Astrocyte of the spinal cord (primary cell): ENCODE measurements at regions not wholly inside any gene's neighbourhood (a gene's known extent, or its start where the extent isn't known, plus 50 kb on each side); places are given as distances from the start of the nearest gene placed in this dataset.

Experiments used
- DNase-seq: peaks from one replicate; pipeline ENCODE4 v3.0.0; 2011; ENCODE audit warnings: low read depth, low spot score
- H3K4me3 ChIP-seq: 2 replicates; pipeline ENCODE4 v1.5.1; 2011; ENCODE audit warnings: low read depth, mild to moderate bottlenecking, low read length, moderate library complexity
- in situ Hi-C: cut with HindIII; loops from 2 replicates; pipeline ENCODE4 v1.10.0; 2017; ENCODE audit warnings: low sequenced_read_pairs
- TF ChIP-seq, protein P1 (sequence below): IDR thresholded peaks from 2 replicates; pipeline ENCODE4 v1.5.1; 2012; ENCODE audit warnings: low read depth, mild to moderate bottlenecking, low read length, inconsistent platforms

DNA sequence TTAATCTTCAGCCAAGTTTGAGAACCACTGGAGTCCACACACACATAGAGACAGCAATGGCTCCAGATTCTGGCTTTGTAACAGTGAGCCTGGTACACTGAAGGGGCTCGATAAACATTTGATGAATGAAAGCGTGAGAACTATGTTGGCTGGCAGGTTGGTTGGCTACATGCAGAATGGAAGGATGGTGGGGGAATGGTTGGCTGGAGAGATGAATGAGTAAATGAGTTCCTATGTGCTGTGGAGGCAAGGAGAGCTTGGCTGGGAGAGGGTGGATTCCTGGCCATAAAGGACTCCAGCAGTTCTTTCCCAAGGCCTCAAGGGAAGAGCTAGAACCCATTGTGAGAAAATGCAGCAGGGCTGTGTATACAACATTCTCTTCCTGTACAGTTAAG lies 168.0 kb upstream of the NECTIN1 start:
- no peak overlapping the region for H3K4me3 ChIP-seq
- DNase-seq, result no peak
- in situ Hi-C loops, result no loop called here
- TF ChIP-seq, protein P1, sequence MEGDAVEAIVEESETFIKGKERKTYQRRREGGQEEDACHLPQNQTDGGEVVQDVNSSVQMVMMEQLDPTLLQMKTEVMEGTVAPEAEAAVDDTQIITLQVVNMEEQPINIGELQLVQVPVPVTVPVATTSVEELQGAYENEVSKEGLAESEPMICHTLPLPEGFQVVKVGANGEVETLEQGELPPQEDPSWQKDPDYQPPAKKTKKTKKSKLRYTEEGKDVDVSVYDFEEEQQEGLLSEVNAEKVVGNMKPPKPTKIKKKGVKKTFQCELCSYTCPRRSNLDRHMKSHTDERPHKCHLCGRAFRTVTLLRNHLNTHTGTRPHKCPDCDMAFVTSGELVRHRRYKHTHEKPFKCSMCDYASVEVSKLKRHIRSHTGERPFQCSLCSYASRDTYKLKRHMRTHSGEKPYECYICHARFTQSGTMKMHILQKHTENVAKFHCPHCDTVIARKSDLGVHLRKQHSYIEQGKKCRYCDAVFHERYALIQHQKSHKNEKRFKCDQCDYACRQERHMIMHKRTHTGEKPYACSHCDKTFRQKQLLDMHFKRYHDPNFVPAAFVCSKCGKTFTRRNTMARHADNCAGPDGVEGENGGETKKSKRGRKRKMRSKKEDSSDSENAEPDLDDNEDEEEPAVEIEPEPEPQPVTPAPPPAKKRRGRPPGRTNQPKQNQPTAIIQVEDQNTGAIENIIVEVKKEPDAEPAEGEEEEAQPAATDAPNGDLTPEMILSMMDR, result no peak

DNA sequence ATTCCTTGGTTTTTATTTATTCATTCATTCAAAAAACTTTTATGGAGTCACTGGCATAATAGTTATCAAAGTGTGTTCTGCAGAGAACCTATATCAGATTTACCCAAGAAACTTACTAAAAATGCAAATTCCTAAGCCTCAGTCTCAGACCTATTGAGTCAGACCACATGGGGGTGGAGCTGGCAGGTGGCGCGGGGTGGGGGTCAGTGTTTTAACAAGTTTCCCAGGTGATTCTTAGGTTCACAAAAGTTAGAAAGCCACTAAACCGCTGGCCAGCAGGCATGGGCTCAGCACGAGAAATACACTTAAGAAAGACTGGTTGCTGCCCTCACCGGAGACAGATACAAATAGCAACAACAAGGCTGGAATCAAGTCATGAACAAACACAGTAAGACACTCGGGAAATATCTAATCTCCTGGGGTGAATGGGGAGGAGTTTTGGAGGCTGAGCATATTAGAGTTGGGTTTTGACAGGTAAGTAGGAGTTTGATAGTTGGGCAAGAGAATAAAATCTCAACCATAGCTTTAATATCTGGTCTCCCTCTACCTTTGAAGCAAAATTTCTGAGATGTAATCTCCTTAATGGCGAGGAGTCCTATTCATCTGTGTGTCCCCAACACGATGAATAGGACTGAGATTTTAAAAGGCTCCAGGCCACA lies 167.5 kb upstream of the NECTIN1 start:
- TF ChIP-seq, protein P1, result no peak
- in situ Hi-C loops, result no loop called here
- no peak for DNase-seq

DNA sequence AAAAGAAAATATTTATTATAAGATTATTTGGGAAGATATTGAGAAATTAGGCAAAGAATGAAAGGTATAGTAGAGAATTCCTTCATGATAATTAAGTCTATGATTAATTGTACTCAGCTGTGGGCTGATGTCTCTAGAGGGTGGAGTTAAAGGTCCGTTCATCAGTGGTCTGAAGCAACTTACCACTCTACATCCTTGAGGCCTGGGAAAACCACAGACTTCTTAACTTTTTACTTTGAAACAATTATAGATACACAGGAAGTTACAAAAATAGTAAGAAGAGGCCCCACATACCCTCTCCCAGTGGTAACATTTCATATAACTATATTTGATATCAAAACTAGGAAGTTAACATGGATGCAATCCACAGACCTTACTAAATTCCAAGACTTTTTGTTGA lies 167.0 kb upstream of the NECTIN1 start:
- in situ Hi-C loops, result no loop called here
- H3K4me3 ChIP-seq, result no peak overlapping the region
- TF ChIP-seq, protein P1, result no peak
- DNase-seq, result no peak

More for the DNA sequence above, 167.5 kb upstream of the NECTIN1 start:
- H3K4me3 ChIP-seq, result no peak overlapping the region

DNA sequence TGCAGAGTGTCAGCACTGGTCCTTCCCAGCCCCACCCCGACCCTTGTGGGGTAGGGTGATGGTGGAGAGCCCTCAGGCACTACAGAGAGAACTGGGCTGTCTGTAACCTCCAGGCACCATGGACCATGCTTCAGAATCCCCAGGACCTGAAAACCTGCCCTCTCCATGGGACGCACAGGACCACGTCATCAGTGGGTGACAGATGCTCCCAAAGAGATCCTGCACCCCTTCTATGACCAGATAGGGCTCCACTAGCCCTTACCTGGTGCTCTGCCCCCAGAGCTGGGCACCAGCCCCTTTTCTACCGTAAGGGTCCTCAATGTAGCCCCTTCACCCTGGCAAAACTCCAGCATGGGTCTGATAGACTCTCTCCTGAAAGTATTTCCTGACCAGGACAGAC lies 165.9 kb upstream of the NECTIN1 start:
- TF ChIP-seq, protein P1, result no peak
- no peak overlapping the region for H3K4me3 ChIP-seq
- in situ Hi-C loops, result no loop called here
- no peak for DNase-seq

DNA sequence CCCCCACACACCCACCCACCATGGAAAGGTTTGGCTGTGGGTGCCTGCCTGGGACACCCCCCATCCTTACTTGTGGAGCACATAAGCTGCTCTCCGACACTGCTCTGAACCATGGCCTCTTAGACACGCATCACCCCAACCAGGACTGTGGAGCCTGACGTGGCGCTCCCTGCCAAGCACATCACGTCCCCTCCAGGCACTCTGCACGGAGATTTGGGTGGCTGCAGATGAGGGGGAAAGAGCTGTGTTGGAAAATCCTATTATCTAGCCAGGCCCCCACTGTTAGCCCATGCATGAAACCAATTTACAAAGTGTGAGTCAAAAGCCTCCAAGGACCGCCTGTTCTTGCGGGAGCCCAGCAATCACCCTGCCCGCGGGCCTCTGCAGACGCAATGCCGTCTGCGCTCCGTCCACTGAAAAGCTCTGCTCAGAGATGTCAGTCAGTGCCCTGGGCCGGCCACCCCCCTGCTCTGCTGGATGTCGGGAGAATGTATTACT lies 163.4 kb upstream of the NECTIN1 start:
- DNase-seq, result no peak
- TF ChIP-seq, protein P1, result no peak
- in situ Hi-C loops, result no loop called here
- H3K4me3 ChIP-seq, result no peak overlapping the region

DNA sequence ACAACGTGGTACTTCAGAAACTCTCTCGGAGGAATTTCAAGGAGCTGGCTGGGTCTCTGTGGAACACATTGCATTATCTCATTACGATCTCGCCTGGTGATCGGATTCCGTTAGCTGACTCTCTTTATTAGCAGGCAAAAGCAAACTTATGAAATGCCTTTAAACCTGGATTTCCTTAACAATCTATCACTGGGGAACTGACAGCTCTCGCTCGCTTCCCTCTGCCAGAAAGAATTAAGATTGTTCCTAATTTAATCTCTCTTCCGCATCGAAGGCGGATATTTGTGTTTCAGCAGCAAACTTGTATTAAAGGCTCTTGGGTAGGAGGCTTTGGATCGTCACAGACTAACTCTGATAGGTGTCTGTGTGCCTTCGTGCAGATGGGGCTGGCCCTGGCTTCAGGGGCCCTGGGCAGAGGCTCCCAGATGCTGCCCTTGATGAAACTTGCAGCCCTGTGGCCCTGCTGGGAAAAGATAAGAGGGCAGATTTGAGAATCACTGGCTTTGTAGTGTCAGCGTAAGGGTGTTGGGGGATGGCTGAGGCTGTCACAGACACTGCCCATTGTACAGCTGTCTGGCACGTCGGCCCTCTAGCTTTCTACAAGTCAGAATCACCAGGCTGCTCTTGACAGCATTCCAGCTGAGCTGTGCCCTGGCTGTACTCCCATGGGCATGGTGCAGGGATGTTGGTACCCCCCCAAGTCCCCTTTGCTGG lies 162.2 kb upstream of the NECTIN1 start:
- H3K4me3 ChIP-seq, result no peak overlapping the region
- in situ Hi-C loops, result no loop called here

More for the DNA sequence above, 162.2 kb upstream of the NECTIN1 start:
- TF ChIP-seq, protein P1, result no peak
- no peak for DNase-seq
